Stimulated activated CD4-positive, alpha-beta T cell treated with anti-CD3 and anti-CD28 coated beads, Interleukin-4, amount 100 ng/mL, for 1 hour (primary cell): ENCODE measurements at regions not wholly inside any gene's neighbourhood (a gene's known extent, or its start where the extent isn't known, plus 50 kb on each side); places are given as distances from the start of the nearest gene placed in this dataset.
"Not testable (repeated sequence)": the region's sequence is repeated elsewhere in the genome, so short reads cannot be mapped to it uniquely, and the experiment has no call there.

ENCODE experiments used
- DNase-seq: peaks from one replicate; pipeline ENCODE4 v3.0.0-alpha.2; 2020

GRCh38 chr5:114062932-114063867, 298.7 kb upstream of the KCNN2 start:
- DNase-seq = no peak

DNA sequence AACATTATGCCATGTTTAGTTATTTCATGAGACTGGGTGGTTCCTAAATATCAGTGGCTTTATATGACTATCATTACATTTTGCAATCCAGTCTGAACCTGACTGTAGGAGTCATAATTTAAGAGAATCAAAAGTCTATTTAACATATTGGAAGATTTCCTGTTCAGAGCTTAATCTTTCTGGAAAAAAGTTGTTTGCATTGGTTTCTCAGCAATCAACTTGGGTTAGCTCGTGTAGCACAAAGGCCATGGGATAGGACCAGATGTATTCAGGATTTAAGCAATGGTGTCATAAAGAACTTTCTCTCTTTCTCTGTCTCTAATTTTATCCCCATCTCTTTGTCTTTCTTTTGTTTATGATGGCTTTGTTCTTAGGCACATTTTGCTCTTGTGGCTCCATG, 296.0 kb upstream of the KCNN2 start:
- no peak for DNase-seq

DNA sequence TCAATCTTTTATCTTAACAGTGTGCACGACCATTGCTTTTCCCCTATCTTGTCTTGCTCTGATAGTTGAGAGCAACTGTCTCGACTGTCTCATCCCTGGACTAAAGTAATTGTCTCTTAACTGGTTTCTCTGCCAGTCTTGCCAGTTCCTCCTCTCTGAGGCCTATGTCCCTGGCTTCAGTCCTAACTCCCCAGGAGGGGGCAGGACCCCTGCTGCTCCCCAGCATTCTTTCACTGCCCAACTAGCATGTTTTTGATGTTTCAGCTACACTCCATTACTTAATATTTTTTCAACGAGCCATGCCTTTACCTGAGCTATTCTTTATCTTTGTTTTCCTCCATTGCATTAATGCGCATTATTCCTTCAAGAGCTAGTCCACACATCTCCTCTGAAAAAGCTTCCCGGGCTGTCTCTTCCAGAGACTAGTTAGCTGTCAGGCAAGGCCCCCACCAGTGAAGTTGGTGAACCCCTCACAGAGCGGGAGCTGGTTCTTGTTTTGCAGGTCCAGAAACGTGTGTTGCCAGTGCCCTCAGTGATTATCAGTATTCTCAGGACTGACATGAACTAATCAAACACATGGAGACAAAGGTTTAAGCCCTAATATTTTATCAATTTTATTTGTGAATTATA, 291.7 kb upstream of the KCNN2 start:
- no peak for DNase-seq

DNA sequence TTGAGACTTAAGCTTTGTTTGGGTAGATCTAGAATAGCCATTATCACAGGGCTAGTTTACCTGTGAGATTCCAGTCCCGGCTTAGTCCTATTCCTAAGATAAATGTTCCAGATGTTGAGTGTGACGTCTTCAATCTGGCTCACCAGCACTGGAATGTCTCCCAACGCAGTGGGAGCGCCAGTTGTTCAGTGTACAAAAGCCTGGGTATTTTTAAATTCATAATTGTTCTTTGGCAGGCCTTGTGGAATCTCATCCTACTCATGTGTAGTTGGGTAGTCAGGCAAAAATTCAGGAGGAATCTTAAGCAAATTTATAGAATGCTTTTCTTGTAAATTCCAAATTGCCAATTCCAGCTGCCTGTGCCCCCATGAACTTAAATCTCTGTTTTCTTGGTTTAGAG, 272.6 kb upstream of the KCNN2 start:
- no peak for DNase-seq

DNA sequence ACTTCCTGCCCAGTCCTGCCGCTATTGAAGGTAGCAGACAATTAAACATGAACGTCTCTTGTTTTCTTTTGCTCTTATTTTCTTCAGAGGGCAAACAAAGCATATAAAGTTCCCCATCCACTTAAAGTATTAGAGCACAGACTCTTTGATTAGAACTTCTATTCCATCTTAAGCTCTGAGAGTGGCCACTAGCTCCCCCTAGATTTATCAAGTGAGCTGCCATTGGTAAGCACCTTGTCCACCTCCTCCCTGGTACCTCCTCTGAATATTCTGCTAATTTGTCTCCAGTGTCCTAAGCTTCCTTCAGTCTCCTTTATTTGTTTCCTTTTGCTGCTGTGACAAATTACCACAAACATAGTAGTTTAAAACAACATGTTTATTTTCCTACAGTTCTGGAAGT, 264.3 kb upstream of the KCNN2 start:
- DNase-seq = no peak

DNA sequence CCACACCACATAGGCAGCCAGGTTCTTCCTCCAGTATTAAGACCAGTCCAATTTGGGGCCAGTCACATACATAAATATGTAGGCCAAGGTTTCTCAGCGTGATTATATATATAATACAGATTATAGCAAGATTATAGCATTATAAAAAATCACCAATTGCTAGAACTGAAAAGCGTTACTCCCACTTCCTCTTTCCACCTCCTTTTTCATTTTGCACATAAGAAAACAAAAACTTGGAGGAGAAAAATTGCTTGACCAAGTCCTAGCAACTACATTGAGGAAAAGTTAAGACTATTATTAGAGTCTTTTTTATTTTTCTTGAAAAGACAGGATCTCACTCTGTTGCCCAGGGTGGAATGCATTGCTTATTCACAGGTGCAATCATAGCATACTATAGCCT, 262.7 kb upstream of the KCNN2 start:
- no peak for DNase-seq

GRCh38 chr5:114101153-114101552, 260.7 kb upstream of the KCNN2 start:
- no peak for DNase-seq

DNA sequence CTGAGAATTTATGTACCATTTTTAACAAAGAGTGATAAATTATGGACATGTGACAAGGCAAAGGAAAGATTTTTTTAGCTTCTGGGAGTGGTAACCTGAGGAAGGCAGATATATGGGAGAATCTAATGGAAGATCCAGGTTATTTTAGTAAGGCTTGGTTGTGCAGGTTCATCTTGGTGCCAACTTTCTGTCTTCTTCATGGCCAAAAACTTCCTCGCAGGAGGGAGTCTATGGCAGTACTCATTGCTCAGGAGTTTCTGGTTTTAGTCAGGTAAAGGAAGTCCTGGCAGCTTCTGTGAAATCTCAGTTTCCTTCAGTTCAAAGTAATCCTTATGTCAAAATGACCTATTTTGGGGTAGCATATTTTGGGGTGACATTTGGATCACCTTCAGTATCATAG, 248.3 kb upstream of the KCNN2 start:
- DNase-seq = no peak

GRCh38 chr5:114116981-114117380, 244.9 kb upstream of the KCNN2 start:
- DNase-seq = no peak

DNA sequence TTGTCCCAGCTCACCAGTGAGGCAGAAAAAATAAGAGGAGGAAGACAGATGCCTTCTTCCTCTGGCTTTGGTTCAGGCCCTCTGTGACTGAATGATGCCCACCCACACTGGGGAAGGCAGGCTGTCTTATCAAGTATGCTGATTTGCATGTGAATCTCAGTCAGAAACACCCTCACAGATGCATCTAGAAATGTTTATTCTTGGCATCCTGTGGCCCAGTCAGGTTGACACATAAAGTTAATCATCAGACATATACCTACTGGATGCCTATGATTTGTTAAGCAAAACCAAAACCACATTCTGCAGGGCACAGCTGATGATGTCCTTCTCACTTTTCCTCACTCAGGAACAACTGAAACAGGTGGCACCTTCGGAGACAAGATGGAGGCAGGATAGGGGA, 243.4 kb upstream of the KCNN2 start:
- DNase-seq = no peak

DNA sequence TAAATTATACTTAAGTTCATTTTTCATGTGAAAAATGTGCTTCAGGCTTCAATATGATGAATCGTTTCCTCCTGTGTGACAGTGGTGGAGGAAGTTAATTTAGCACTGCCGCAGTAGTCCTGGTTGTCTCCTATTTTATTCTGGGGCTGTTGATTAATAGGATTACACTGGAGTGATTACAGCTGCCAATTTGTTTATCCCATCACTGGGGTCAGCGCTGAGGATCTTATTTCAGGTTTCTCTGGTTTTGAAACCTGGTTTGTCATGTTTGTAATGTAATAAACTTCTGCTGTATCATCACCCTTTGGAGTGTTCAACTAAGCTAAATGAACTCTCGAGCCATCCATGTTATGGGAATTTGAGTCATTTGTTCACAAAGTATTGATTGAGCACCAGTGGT, 241.7 kb upstream of the KCNN2 start:
- no peak for DNase-seq

GRCh38 chr5:114122852-114123251, 239.0 kb upstream of the KCNN2 start:
- no peak for DNase-seq

- DNase-seq = no peak
These were observed 238.2 kb upstream of the KCNN2 start for GRCh38 chr5:114123654-114124053.

- no peak for DNase-seq
These were observed 215.5 kb upstream of the KCNN2 start for GRCh38 chr5:114146398-114146797.

- DNase-seq = no peak
These were observed 213.6 kb upstream of the KCNN2 start for GRCh38 chr5:114148253-114148652.

GRCh38 chr5:114148728-114149127, 213.1 kb upstream of the KCNN2 start:
- not testable (repeated sequence) for DNase-seq

- DNase-seq = no peak
These were observed 209.1 kb upstream of the KCNN2 start for GRCh38 chr5:114152656-114153360.

DNA sequence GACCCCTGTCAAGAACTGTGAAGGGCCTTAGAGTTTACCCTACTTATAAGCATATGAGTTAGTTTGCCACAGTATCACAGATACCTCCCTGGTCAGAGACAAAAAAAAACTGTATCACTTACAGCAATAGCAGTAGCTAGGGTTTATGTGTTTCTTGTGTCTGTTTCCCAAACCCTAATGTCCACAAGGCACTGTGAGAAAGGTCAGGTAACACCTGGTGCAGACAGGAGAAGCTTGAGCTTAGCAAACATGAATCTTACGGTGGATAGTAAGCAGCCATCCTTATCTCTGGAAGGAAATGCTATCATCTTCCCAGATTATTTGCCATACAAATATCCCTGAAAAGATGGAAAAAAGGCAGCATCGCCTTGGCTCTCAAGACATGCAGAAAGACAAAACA, 208.5 kb upstream of the KCNN2 start:
- DNase-seq = no peak

DNA sequence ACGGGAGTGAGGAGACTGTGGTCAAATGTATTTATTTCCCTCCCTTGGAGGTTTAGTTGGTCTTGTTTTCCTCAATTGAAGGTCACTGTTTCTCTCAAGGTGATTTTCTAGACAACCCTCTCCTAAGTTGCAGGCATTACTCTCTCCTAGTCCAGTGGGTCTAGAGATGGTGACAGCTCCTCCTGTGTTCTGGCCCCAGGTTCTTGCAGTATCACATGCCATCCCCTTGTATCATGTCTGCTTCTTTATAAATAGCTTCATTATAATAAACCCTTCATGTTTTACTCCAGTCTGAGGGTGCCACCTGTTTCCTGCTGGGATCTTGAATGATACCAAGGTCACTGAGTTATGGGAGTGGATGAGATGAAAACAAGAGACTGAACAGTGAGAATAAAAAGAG, 208.0 kb upstream of the KCNN2 start:
- no peak for DNase-seq

DNA sequence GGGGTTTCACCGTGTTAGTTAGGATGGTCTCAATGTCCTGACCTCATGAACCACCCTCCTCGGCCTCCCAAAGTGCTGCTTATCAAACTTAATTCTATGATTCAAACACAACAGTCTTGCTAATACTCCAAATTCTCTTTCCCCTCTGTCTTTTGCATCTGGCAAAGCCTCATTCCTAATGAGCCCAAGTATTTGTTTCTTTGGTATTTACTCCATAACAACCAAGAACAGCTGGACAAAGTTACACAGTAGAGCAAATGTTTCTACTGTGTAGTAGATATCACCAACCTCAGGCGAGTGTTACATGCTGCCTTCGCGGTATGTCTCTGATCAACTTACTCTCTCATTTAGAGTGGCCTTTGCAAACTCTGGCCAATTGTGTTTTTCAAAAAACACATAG, 195.8 kb upstream of the KCNN2 start:
- DNase-seq = no peak

DNA sequence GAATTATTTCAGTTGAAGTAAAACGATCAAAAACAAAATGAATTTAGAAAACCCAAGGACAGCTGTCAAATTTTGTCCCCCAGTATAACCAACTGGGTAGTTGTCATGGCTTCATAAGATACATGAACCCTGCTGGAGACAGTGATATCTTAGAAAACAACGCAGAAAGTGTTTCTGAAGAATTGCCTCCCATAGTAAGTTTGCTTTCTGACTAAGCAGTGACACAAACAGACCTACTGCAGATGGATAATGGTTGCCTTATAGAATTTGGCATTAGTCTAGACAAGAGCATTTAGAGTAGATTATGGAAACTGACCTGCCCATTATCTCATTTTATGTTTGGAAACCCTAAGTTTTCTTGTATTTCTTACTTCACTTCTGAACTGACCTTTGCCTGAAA, 187.7 kb upstream of the KCNN2 start:
- DNase-seq = no peak

- DNase-seq = no peak
These were observed 187.0 kb upstream of the KCNN2 start for GRCh38 chr5:114174837-114175236.

DNA sequence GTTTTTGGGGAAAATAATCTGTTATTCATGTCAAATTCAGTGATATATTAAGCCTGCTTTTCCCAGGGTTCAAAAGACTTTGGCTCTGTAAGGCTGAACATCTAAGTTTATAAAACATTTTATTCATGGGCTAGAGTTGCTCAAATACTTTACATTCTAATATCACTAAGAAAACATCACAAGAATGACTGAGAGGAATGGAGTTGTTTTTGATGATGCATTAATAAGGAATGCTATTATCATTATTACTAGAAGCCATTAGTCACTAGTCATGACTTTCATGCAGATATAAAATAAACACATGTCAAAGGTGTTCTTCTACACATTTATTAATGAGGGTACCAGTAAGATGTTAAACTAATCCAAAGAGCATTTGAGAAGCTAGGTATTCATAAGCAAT, 185.5 kb upstream of the KCNN2 start:
- no peak for DNase-seq

GRCh38 chr5:114179134-114179533, 182.7 kb upstream of the KCNN2 start:
- DNase-seq = no peak
